GM12878 (cell line): ENCODE measurements at regions not wholly inside any gene's neighbourhood (a gene's known extent, or its start where the extent isn't known, plus 50 kb on each side); places are given as distances from the start of the nearest gene placed in this dataset.
A peak's percentile ranks its signal among the peaks of the same experiment; 100 is the strongest.

Experiments used
- ATAC-seq: fragments of 200-7000 bp; cut with Tn5 transposase; 3 replicates; pipeline ENCODE4 v1.9.1; 2020; ENCODE audit warnings: mild to moderate bottlenecking, moderate library complexity
- BruUV-seq: library from RNA; stranded (reverse); fragments of 400-500 nt; replicated peaks from 2 replicates; lab custom pipeline; 2021; lab: Mats Ljungman, UMichigan
- CTCF ChIA-PET: fragments of 300-600 bp; sonication (Branson Sonifier 250); formaldehyde crosslinking; extraction: SDS; loops from one replicate; lab custom pipeline; 2021; ENCODE audit warnings: inconsistent platforms; lab: Yijun Ruan, JAX
- POLR2A ChIA-PET: fragments of 350-600 bp; formaldehyde crosslinking; extraction: SDS; loops from one replicate; lab custom pipeline; 2021; ENCODE audit warnings: inconsistent platforms; lab: Charles Lee
- RAD21 ChIA-PET: fragments of 300-600 bp; sonication (Branson Sonifier 250); formaldehyde crosslinking; loops from one replicate; lab custom pipeline; 2023; ENCODE audit warnings: antibody characterized with exemption; ENCODE audit not compliant: unreplicated experiment; lab: Charles Lee
- SMC1A ChIA-PET: fragments of 300-600 bp; sonication (Branson Sonifier 250); formaldehyde crosslinking; loops from one replicate; lab custom pipeline; 2023; ENCODE audit not compliant: unreplicated experiment, uncharacterized antibody; lab: Charles Lee
- DNase-seq: peaks from one replicate; pipeline ENCODE4 v3.0.0-alpha.2; 2011; ENCODE audit warnings: low read depth, low spot score
- FAIRE-seq: peaks from 3 replicates; lab custom pipeline; 2011; peaks lifted over from hg19 to GRCh38; lab: Jason Lieb, UNC
- H2AFZ ChIP-seq: 2 replicates; pipeline ENCODE4 v1.6.0; 2011; ENCODE audit warnings: low read depth, low read length, control low read depth; ENCODE audit not compliant: control insufficient read depth
- H3K27ac ChIP-seq: 2 replicates; pipeline ENCODE4 v1.5.1; 2011; ENCODE audit warnings: control low read depth; ENCODE audit not compliant: control insufficient read depth, insufficient read depth
- H3K27me3 ChIP-seq, 2 experiments: replicated peaks in 1 of 2; 2 replicates each; pipeline versions ENCODE4 v1.6.0 to v1.6.1; 2011; ENCODE audit warnings: low read length in 1 of 2; ENCODE audit not compliant: control insufficient read depth in 2 of 2, insufficient read depth in 2 of 2
- H3K36me3 ChIP-seq, 2 experiments: 2 replicates each; pipeline ENCODE4 v1.5.1; 2011; ENCODE audit warnings: low read length in 1 of 2; ENCODE audit not compliant: control insufficient read depth in 2 of 2, insufficient read depth in 2 of 2
- H3K4me1 ChIP-seq: 2 replicates; pipeline ENCODE4 v1.6.1; 2011; ENCODE audit warnings: mild to moderate bottlenecking, low read length, moderate library complexity, mixed read lengths; ENCODE audit not compliant: control insufficient read depth, insufficient read depth
- H3K4me2 ChIP-seq: 2 replicates; pipeline ENCODE4 v1.6.0; 2011; ENCODE audit warnings: control low read depth; ENCODE audit not compliant: control insufficient read depth, insufficient read depth
- H3K4me3 ChIP-seq: fragments of 200-600 bp; sonication (generic); 2 replicates; pipeline ENCODE4 v1.5.1; 2016
- H3K79me2 ChIP-seq: 2 replicates; pipeline ENCODE4 v1.6.0; 2011; ENCODE audit warnings: low read length; ENCODE audit not compliant: control insufficient read depth, insufficient read depth
- H3K9ac ChIP-seq: 2 replicates; pipeline ENCODE4 v1.8.0; 2011; ENCODE audit warnings: low read length, control low read depth, mixed read lengths; ENCODE audit not compliant: control insufficient read depth, insufficient read depth
- H3K9me3 ChIP-seq: replicated peaks from 3 replicates; pipeline ENCODE4 v1.5.1; 2011; ENCODE audit warnings: mild to moderate bottlenecking, low read length; ENCODE audit not compliant: control insufficient read depth, insufficient read depth
- H4K20me1 ChIP-seq: 2 replicates; pipeline ENCODE4 v1.6.0; 2011; ENCODE audit not compliant: control insufficient read depth, insufficient read depth
- ATF7 ChIP-seq: fragments of 450-650 bp; IDR thresholded peaks from 2 replicates; pipeline ENCODE4 v1.6.1; 2016; ENCODE audit warnings: low read depth, mild to moderate bottlenecking
- EP300 ChIP-seq, 2 experiments: fragments of 150-350 bp in 1 of 2; IDR thresholded peaks; 2 replicates each; pipeline ENCODE4 v1.6.1; 2011 to 2012; ENCODE audit warnings: low read depth in 2 of 2, low read length in 2 of 2, borderline replicate concordance in 1 of 2, improper control_type of control experiment in 1 of 2, inconsistent platforms in 1 of 2; ENCODE audit not compliant: control insufficient read depth in 1 of 2
- HDAC6 ChIP-seq: fragments of 200-600 bp; sonication (generic); IDR thresholded peaks from one replicate; pipeline ENCODE4 v1.8.0; 2017; ENCODE audit warnings: antibody characterized with exemption; ENCODE audit not compliant: unreplicated experiment
- IRF4 ChIP-seq: IDR thresholded peaks from 2 replicates; pipeline ENCODE4 v1.6.1; 2011; ENCODE audit warnings: low read depth, low read length
- JUNB ChIP-seq: IDR thresholded peaks from 2 replicates; pipeline ENCODE4 v1.6.1; 2016; ENCODE audit warnings: antibody characterized with exemption, mild to moderate bottlenecking
- NFIC ChIP-seq: IDR thresholded peaks from 2 replicates; pipeline ENCODE4 v1.6.1; 2012; ENCODE audit warnings: low read depth, mild to moderate bottlenecking, inconsistent platforms, low read length, moderate library complexity
- NR2C1 ChIP-seq: fragments of 450-650 bp; IDR thresholded peaks from 2 replicates; pipeline ENCODE4 v1.6.1; 2017; ENCODE audit warnings: antibody characterized with exemption, mild to moderate bottlenecking, moderate library complexity
- RB1 ChIP-seq: fragments of 450-650 bp; formaldehyde crosslinking; IDR thresholded peaks from 2 replicates; pipeline ENCODE4 v1.6.1; 2017; ENCODE audit warnings: mild to moderate bottlenecking, borderline replicate concordance
- SMARCA5 ChIP-seq: fragments of 450-650 bp; IDR thresholded peaks from 2 replicates; pipeline ENCODE4 v1.6.1; 2017; ENCODE audit warnings: mild to moderate bottlenecking
- WGBS: methylation state at CpG from one replicate; pipeline ENCODE4 v1.1.6; 2016; ENCODE audit warnings: low lambda C conversion rate; ENCODE audit not compliant: insufficient replicate concordance, insufficient coverage; ENCODE audit errors: missing lambda C conversion rate; 5-methylcytosine and 5-hydroxymethylcytosine counted together
- in situ Hi-C: fragments of 300-500 bp; cut with MboI; formaldehyde crosslinking; loops from 9 replicates; pipeline ENCODE4 v1.14.3; 2018; ENCODE audit warnings: mixed read lengths
- intact Hi-C: fragments of 100-400 bp; cut with micrococcal nuclease; formaldehyde crosslinking; loops from one replicate; pipeline ENCODE4 v1.14.2; 2022; ENCODE audit not compliant: unreplicated experiment
- TF ChIP-seq, protein P1 (sequence below): fragments of 450-650 bp; IDR thresholded peaks from 2 replicates; pipeline ENCODE4 v1.6.1; 2016; ENCODE audit warnings: mild to moderate bottlenecking, moderate library complexity, borderline replicate concordance
- TF ChIP-seq, protein P2 (sequence below): fragments of 450-650 bp; IDR thresholded peaks from 2 replicates; pipeline ENCODE4 v1.6.1; 2017; ENCODE audit warnings: antibody characterized with exemption, mild to moderate bottlenecking, moderate library complexity

DNA sequence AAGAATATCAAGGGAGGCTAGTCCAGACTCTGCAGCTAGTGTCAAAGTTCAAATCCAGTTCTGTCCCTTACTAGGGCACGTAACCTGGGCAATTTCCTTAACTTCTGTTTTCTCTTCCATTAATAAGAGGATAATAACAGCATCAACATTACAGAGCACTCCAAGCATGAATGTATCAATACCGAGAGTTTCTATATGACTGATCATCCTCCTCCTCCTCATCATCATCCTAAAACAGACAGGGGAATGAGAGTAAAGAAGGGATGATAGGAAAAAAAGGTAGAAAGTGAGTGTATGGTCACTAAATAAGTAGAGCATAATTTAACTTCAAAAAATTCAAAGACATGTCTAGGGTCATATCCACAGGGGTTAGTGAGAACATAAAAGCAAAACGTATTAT lies 171.4 kb downstream of the NDUFA12 start:
- no peak overlapping the region for H2AFZ ChIP-seq
- peak overlapping the region; percentile 91 for H3K9ac ChIP-seq
- peaks cover 11% of the 10 kb centered on the region for H3K9me3 ChIP-seq
- peak; percentile 18 for ATAC-seq
- no peak for FAIRE-seq
- intact Hi-C loops, result loop anchor here (5.0 kb wide), 2 partner anchors 170 to 210 kb away; partner anchors contain the start of gene NDUFA12
- SMC1A ChIA-PET, result interaction anchor here (1.0 to 6.8 kb wide), 10 partner anchors 9 to 211 kb away, joined by 3 to 99 read pairs (median 6); no protein-coding TSS in a partner anchor
- H3K27ac ChIP-seq, result peak overlapping the region; percentile 94
- peak overlapping the region; percentile 52 for H3K4me3 ChIP-seq
- no TSS peak for BruUV-seq
- H3K4me2 ChIP-seq, result peak overlapping the region; percentile 99
- POLR2A ChIA-PET, result interaction anchor here (0.8 to 3.5 kb wide), 5 partner anchors 10 to 64 kb away, joined by 3 to 44 read pairs (median 4); no protein-coding TSS in a partner anchor
- H3K27me3 ChIP-seq, result no peaks in the 10 kb centered on the region
- in situ Hi-C loops, result no loop called here
- RAD21 ChIA-PET, result interaction anchor here (1.7 to 5.3 kb wide), 8 partner anchors 10 to 77 kb away, joined by 3 to 95 read pairs (median 16); no protein-coding TSS in a partner anchor
- peaks cover 10 to 13% of the 10 kb centered on the region in 2 experiments; a peak in 3 of 4 replicates for H3K36me3 ChIP-seq
- no peaks in the 10 kb centered on the region for H4K20me1 ChIP-seq
- CTCF ChIA-PET, result interaction anchor here (2.8 to 3.4 kb wide), 3 partner anchors 13 to 42 kb away, joined by 12 to 31 read pairs (median 29); no protein-coding TSS in a partner anchor
- 7% methylated on average over 3 of the region's 3 CpGs for WGBS
- H3K4me1 ChIP-seq, result peaks cover 46% of the 10 kb centered on the region
- H3K79me2 ChIP-seq, result peaks cover 75% of the 10 kb centered on the region
- no peak for DNase-seq
- TF ChIP-seq NFIC, result peak; percentile 57
- TF ChIP-seq RB1, result no peak
- TF ChIP-seq EP300 (IDR thresholded peaks at IDR 0.05; ENCODE audit: borderline replicate concordance in 1 of 2, control insufficient read depth in 1 of 2, low read depth in 2 of 2, low read length in 2 of 2), result peak in 1 of 2 experiments; percentile 53; a peak in 1 of 4 replicates
- no peak for TF ChIP-seq HDAC6
- TF ChIP-seq, protein P1, sequence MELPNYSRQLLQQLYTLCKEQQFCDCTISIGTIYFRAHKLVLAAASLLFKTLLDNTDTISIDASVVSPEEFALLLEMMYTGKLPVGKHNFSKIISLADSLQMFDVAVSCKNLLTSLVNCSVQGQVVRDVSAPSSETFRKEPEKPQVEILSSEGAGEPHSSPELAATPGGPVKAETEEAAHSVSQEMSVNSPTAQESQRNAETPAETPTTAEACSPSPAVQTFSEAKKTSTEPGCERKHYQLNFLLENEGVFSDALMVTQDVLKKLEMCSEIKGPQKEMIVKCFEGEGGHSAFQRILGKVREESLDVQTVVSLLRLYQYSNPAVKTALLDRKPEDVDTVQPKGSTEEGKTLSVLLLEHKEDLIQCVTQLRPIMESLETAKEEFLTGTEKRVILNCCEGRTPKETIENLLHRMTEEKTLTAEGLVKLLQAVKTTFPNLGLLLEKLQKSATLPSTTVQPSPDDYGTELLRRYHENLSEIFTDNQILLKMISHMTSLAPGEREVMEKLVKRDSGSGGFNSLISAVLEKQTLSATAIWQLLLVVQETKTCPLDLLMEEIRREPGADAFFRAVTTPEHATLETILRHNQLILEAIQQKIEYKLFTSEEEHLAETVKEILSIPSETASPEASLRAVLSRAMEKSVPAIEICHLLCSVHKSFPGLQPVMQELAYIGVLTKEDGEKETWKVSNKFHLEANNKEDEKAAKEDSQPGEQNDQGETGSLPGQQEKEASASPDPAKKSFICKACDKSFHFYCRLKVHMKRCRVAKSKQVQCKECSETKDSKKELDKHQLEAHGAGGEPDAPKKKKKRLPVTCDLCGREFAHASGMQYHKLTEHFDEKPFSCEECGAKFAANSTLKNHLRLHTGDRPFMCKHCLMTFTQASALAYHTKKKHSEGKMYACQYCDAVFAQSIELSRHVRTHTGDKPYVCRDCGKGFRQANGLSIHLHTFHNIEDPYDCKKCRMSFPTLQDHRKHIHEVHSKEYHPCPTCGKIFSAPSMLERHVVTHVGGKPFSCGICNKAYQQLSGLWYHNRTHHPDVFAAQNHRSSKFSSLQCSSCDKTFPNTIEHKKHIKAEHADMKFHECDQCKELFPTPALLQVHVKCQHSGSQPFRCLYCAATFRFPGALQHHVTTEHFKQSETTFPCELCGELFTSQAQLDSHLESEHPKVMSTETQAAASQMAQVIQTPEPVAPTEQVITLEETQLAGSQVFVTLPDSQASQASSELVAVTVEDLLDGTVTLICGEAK, result 0 out of 2 replicates have a peak, but pooled peaks have one; percentile 5
- no peak for TF ChIP-seq ATF7
- TF ChIP-seq, protein P2, sequence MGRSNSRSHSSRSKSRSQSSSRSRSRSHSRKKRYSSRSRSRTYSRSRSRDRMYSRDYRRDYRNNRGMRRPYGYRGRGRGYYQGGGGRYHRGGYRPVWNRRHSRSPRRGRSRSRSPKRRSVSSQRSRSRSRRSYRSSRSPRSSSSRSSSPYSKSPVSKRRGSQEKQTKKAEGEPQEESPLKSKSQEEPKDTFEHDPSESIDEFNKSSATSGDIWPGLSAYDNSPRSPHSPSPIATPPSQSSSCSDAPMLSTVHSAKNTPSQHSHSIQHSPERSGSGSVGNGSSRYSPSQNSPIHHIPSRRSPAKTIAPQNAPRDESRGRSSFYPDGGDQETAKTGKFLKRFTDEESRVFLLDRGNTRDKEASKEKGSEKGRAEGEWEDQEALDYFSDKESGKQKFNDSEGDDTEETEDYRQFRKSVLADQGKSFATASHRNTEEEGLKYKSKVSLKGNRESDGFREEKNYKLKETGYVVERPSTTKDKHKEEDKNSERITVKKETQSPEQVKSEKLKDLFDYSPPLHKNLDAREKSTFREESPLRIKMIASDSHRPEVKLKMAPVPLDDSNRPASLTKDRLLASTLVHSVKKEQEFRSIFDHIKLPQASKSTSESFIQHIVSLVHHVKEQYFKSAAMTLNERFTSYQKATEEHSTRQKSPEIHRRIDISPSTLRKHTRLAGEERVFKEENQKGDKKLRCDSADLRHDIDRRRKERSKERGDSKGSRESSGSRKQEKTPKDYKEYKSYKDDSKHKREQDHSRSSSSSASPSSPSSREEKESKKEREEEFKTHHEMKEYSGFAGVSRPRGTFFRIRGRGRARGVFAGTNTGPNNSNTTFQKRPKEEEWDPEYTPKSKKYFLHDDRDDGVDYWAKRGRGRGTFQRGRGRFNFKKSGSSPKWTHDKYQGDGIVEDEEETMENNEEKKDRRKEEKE, result no peak
- TF ChIP-seq NR2C1, result peak; percentile 43; the same call in 1 of the 2 replicates
- peak; percentile 91 for TF ChIP-seq JUNB
- peak; percentile 81 for TF ChIP-seq IRF4
- peak; percentile 32; the same call in 1 of the 2 replicates for TF ChIP-seq SMARCA5
